Neural progenitor cell (in vitro differentiated cells): ENCODE measurements at regions not wholly inside any gene's neighbourhood (a gene's known extent, or its start where the extent isn't known, plus 50 kb on each side); places are given as distances from the start of the nearest gene placed in this dataset.

Experiments used
- EZH2 ChIP-seq: fragments of 200-600 bp; sonication (generic); IDR thresholded peaks from 2 replicates; pipeline ENCODE4 v1.6.1; 2017; ENCODE audit warnings: antibody characterized with exemption, mild to moderate bottlenecking, moderate library complexity
- EZH2phosphoT487 ChIP-seq: fragments of 200-600 bp; sonication (generic); IDR thresholded peaks from 2 replicates; pipeline ENCODE4 v1.6.1; 2017; ENCODE audit warnings: antibody characterized with exemption
- TF ChIP-seq, protein P1 (sequence below): fragments of 200-600 bp; sonication (generic); IDR thresholded peaks from 2 replicates; pipeline ENCODE4 v1.5.1; 2017; ENCODE audit warnings: antibody characterized with exemption, mild to moderate bottlenecking

GRCh38 chr4:111720866-111721265 lies 424.4 kb upstream of the FAM241A start:
- TF ChIP-seq EZH2 (no peak), EZH2phosphoT487 (no peak)
- TF ChIP-seq, protein P1, sequence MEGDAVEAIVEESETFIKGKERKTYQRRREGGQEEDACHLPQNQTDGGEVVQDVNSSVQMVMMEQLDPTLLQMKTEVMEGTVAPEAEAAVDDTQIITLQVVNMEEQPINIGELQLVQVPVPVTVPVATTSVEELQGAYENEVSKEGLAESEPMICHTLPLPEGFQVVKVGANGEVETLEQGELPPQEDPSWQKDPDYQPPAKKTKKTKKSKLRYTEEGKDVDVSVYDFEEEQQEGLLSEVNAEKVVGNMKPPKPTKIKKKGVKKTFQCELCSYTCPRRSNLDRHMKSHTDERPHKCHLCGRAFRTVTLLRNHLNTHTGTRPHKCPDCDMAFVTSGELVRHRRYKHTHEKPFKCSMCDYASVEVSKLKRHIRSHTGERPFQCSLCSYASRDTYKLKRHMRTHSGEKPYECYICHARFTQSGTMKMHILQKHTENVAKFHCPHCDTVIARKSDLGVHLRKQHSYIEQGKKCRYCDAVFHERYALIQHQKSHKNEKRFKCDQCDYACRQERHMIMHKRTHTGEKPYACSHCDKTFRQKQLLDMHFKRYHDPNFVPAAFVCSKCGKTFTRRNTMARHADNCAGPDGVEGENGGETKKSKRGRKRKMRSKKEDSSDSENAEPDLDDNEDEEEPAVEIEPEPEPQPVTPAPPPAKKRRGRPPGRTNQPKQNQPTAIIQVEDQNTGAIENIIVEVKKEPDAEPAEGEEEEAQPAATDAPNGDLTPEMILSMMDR, result no peak
